GM13977 (cell line): ENCODE measurements at regions not wholly inside any gene's neighbourhood (a gene's known extent, or its start where the extent isn't known, plus 50 kb on each side); places are given as distances from the start of the nearest gene placed in this dataset.

Experiments used
- DNase-seq: peaks from one replicate; pipeline ENCODE4 v3.0.0; 2012; ENCODE audit warnings: low spot score
- in situ Hi-C: fragments of 300-500 bp; cut with MboI; formaldehyde crosslinking; loops from one replicate; pipeline ENCODE4 v1.12.0; 2022; ENCODE audit warnings: low sequenced_read_pairs, low pct_unique_long_range_greater_than_20kb, mixed read lengths, inconsistent platforms; ENCODE audit not compliant: unreplicated experiment
- TF ChIP-seq, protein P1 (sequence below): IDR thresholded peaks from 2 replicates; pipeline ENCODE4 v1.5.1; 2012; ENCODE audit warnings: mild to moderate bottlenecking, control low read depth; ENCODE audit not compliant: insufficient read depth; ENCODE audit errors: extremely low read depth, missing control alignments

DNA sequence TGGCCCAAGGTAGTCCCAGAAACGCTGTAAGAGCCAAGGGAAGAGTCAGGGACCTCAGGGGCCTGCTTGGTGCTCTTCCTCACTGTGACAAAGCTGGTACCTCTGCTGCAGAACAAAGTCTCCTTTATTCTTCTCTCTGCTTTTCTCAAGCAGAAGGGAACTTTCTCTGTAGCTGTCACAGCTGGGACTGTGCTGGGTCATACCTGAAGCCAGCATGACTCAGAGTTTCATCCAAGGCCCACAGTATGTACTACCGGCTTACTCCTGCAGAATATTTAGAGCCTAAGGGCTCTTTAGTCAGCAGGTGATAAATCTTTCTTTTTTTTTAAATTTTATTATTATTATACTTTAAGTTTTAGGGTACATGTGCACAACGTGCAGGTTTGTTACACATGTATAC lies 183.2 kb downstream of the TINAG start:
- DNase-seq = no peak
- in situ Hi-C loops = no loop called here
- TF ChIP-seq, protein P1, sequence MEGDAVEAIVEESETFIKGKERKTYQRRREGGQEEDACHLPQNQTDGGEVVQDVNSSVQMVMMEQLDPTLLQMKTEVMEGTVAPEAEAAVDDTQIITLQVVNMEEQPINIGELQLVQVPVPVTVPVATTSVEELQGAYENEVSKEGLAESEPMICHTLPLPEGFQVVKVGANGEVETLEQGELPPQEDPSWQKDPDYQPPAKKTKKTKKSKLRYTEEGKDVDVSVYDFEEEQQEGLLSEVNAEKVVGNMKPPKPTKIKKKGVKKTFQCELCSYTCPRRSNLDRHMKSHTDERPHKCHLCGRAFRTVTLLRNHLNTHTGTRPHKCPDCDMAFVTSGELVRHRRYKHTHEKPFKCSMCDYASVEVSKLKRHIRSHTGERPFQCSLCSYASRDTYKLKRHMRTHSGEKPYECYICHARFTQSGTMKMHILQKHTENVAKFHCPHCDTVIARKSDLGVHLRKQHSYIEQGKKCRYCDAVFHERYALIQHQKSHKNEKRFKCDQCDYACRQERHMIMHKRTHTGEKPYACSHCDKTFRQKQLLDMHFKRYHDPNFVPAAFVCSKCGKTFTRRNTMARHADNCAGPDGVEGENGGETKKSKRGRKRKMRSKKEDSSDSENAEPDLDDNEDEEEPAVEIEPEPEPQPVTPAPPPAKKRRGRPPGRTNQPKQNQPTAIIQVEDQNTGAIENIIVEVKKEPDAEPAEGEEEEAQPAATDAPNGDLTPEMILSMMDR = no peak

DNA sequence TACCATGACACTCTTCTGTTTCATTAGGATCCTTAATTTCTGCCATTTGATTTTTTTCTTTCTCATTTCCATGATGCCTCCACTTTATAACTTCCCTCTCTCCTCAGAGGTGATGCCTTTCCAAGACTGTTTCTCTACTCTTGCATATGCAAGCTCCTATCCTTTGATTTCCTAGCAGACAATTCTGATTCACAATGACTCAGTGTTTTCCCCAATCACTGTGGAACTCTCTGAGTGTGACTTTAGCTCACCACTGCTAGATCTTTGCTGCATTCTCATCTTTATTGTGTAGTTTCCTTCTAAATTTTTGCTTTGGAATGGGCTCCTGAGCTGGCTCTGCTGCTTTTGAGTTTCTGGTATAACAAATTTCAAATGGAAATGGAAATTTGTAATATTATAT lies 184.9 kb downstream of the TINAG start:
- TF ChIP-seq, protein P1 = no peak
- in situ Hi-C loops = no loop called here
- no peak for DNase-seq

DNA sequence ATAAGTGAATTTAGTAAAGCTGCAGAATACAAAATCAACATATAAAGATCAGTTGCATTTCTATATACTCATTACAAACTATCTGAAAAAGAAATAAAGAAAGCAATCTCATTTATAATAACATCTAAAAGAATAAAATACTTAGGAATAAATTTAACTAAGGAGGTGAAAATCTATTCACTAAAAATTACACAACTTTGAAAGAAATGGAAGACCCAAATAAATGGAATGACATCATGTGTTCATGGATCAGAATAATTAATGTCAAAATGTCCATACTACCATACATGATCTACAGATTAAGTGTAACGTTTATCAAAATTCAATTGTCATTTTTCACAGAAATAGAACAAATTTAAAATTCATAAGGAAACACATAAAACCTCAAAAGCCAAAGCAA lies 194.9 kb downstream of the TINAG start:
- TF ChIP-seq, protein P1 = no peak
- in situ Hi-C loops = no loop called here
- no peak for DNase-seq

DNA sequence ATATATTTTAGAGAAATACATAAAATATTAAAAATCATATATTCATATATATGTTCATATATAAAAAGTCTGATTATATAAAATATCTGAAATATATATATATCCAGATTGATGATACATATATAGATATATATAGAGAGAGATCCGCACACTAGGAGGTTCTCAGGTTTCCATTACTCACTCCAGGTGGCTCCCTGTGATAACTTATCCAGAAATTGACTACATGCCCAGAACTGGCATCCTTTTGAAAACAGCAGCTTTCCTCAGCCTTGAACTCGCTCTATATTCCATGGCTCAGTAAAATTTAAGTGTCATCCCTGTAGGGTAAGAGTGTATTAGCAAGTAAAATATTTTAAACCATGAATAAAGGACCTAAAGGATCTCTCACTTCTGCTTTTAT lies 206.8 kb downstream of the TINAG start:
- no peak for DNase-seq
- TF ChIP-seq, protein P1 = no peak
- in situ Hi-C loops = no loop called here

DNA sequence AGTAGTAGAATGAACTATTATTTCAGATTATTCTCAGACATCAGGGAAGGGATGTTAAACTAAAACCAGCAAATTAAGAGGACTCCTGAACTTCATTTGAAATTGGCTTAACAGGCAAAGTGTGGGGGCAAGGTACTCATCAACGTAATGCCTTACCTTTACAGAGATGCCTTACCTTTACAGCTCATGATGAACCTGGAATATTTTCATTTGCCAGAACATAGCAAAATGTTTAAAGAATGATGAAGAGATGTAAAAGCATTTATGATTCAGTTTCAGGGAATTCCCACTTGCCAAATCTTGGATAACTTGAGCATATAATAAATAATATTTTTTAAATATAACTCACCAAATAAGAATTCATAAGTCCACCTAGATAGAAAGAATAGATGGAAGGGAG lies 207.5 kb downstream of the TINAG start:
- TF ChIP-seq, protein P1 = no peak
- no peak for DNase-seq
- in situ Hi-C loops = no loop called here

DNA sequence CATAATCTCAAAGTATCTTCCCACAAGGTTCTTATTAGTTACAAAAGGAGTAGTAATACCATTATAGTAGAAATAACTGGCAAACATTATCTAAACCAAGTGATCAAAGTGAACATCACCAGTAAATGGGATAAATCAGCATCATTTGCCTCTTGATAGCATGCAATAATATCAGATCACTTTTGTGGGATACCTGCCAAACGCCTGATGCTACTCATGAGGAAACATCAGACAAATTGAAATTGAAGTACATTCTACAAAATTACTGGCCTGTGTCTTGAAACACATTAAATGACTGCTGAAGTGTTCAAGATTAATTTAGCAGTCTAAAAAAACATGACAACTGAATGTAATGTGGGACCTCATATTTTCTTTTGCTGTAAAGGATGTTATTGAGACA lies 208.1 kb downstream of the TINAG start:
- TF ChIP-seq, protein P1 = no peak
- DNase-seq = no peak
- in situ Hi-C loops = no loop called here

DNA sequence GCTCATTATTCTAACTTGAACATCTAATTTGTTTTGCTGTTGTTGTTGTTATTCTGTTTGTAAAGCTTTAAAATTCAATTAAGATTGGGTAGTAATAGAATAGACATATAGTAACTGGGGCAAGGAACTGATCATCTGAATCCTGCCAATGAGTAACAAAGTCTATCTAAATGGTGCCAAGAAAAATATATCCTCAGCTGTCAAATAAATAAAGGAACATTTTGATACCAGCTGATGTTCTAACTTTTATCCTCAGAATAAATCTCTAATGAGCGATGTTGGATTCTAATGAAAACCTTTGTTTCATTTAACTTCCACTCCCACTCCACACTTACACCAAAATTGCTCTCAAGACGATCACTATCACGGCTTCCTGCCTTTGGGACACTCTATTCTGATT lies 210.9 kb downstream of the TINAG start:
- in situ Hi-C loops = no loop called here
- TF ChIP-seq, protein P1 = no peak
- DNase-seq = no peak
